HG03521 (cell line): ENCODE measurements at regions not wholly inside any gene's neighbourhood (a gene's known extent, or its start where the extent isn't known, plus 50 kb on each side); places are given as distances from the start of the nearest gene placed in this dataset.
"Not testable (repeated sequence)": the region's sequence is repeated elsewhere in the genome, so short reads cannot be mapped to it uniquely, and the experiment has no call there.

Source experiments
- ATAC-seq: cut with Tn5 transposase; IDR thresholded peaks from one replicate; pipeline ENCODE4 v1.9.1; 2021; ENCODE audit warnings: mild to moderate bottlenecking, moderate library complexity; ENCODE audit not compliant: unreplicated experiment

- ATAC-seq: no peak
Observed at GRCh38 chr15:81901319-81901718, 144.5 kb downstream of the MEX3B start.

GRCh38 chr15:81899730-81900129, 146.1 kb downstream of the MEX3B start:
- ATAC-seq: no peak

- no peak for ATAC-seq
Observed at GRCh38 chr15:81899024-81899423, 146.8 kb downstream of the MEX3B start.

- no peak for ATAC-seq
Observed at GRCh38 chr15:81897057-81897677, 148.7 kb downstream of the MEX3B start.

GRCh38 chr15:81896356-81896755, 149.5 kb downstream of the MEX3B start:
- ATAC-seq: no peak

GRCh38 chr15:81895723-81896122, 150.1 kb downstream of the MEX3B start:
- ATAC-seq: no peak

- ATAC-seq: no peak
Observed at GRCh38 chr15:81894061-81894460, 151.8 kb downstream of the MEX3B start.

GRCh38 chr15:81893182-81893835, 152.5 kb downstream of the MEX3B start:
- no peak for ATAC-seq

GRCh38 chr15:81890496-81890895, 155.3 kb downstream of the MEX3B start:
- ATAC-seq: no peak

GRCh38 chr15:81889485-81889881, 156.3 kb downstream of the MEX3B start:
- ATAC-seq: no peak

GRCh38 chr15:81888748-81889484, 156.9 kb downstream of the MEX3B start:
- no peak for ATAC-seq

GRCh38 chr15:81887912-81888311, 157.9 kb downstream of the MEX3B start:
- no peak for ATAC-seq

GRCh38 chr15:81887188-81887587, 158.6 kb downstream of the MEX3B start:
- not testable (repeated sequence) for ATAC-seq

- ATAC-seq: no peak
Observed at GRCh38 chr15:81886591-81886990, 159.2 kb downstream of the MEX3B start.

GRCh38 chr15:81886080-81886479, 159.7 kb downstream of the MEX3B start:
- ATAC-seq: no peak

GRCh38 chr15:81885135-81885534, 160.7 kb downstream of the MEX3B start:
- ATAC-seq: no peak

- no peak for ATAC-seq
Observed at GRCh38 chr15:81882504-81882903, 163.3 kb downstream of the MEX3B start.

- no peak for ATAC-seq
Observed at GRCh38 chr15:81880833-81881232, 165.0 kb downstream of the MEX3B start.

GRCh38 chr15:81880314-81880713, 165.5 kb downstream of the MEX3B start:
- ATAC-seq: peak; percentile 50

GRCh38 chr15:81875717-81876116, 170.1 kb downstream of the MEX3B start:
- not testable (repeated sequence) for ATAC-seq

- not testable (repeated sequence) for ATAC-seq
Observed at GRCh38 chr15:81870746-81871106, 175.1 kb downstream of the MEX3B start.
